Activated CD4-positive, alpha-beta memory T cell treated with anti-CD3 and anti-CD28 coated beads for 36 hours (primary cell): ENCODE measurements at regions not wholly inside any gene's neighbourhood (a gene's known extent, or its start where the extent isn't known, plus 50 kb on each side); places are given as distances from the start of the nearest gene placed in this dataset.

Experiments
- CTCF ChIA-PET: fragments of 350-600 bp; sonication (Branson Sonifier 250); formaldehyde crosslinking; loops from one replicate; lab custom pipeline; 2021; ENCODE audit warnings: antibody characterized with exemption, inconsistent platforms; lab: Charles Lee
- POLR2A ChIA-PET: fragments of 350-600 bp; sonication (Branson Sonifier 250); formaldehyde crosslinking; loops from one replicate; lab custom pipeline; 2021; ENCODE audit warnings: antibody characterized with exemption; lab: Charles Lee
- DNase-seq: peaks from one replicate; pipeline ENCODE4 v3.0.0-alpha.2; 2020
- H3K27ac Mint-ChIP-seq: one replicate; pipeline ENCODE4 v1.8.0; 2021; ENCODE audit warnings: mixed read lengths
- H3K27me3 Mint-ChIP-seq: one replicate; pipeline ENCODE4 v1.8.0; 2021; ENCODE audit warnings: mixed read lengths
- H3K36me3 Mint-ChIP-seq: one replicate; pipeline ENCODE4 v1.8.0; 2021; ENCODE audit warnings: mixed read lengths
- H3K4me1 Mint-ChIP-seq: one replicate; pipeline ENCODE4 v1.8.0; 2021; ENCODE audit warnings: low read depth, mixed read lengths
- H3K4me3 Mint-ChIP-seq: one replicate; pipeline ENCODE4 v1.8.0; 2021; ENCODE audit warnings: mild to moderate bottlenecking, mixed read lengths
- H3K9me3 Mint-ChIP-seq: one replicate; pipeline ENCODE4 v1.8.0; 2021; ENCODE audit warnings: mixed read lengths
- intact Hi-C: fragments of 100-400 bp; cut with micrococcal nuclease; formaldehyde crosslinking; loops from one replicate; pipeline ENCODE4 v1.15.1; 2023

- ChIA-PET CTCF (no interaction called here), POLR2A (no interaction called here)
- no peak for DNase-seq
- H3K4me1 Mint-ChIP-seq: no peaks in the 10 kb centered on the region
- H3K4me3 Mint-ChIP-seq: no peak overlapping the region
- H3K9me3 Mint-ChIP-seq: peaks cover 3% of the 10 kb centered on the region
- peaks cover 14% of the 10 kb centered on the region for H3K27me3 Mint-ChIP-seq
- H3K27ac Mint-ChIP-seq: no peak overlapping the region
- no peaks in the 10 kb centered on the region for H3K36me3 Mint-ChIP-seq
- intact Hi-C loops: no loop called here
Measured at GRCh38 chr1:4424766-4425165, 229.6 kb upstream of the AJAP1 start.

- Mint-ChIP-seq H3K27ac (no peak overlapping the region), H3K4me1 (no peaks in the 10 kb centered on the region), H3K9me3 (no peaks in the 10 kb centered on the region), H3K4me3 (no peak overlapping the region), H3K27me3 (peaks cover 11% of the 10 kb centered on the region), H3K36me3 (no peaks in the 10 kb centered on the region)
- intact Hi-C loops: no loop called here
- POLR2A ChIA-PET: no interaction called here
- peak; percentile 17 for DNase-seq
- CTCF ChIA-PET: no interaction called here
Measured at GRCh38 chr1:4425892-4426291, 228.5 kb upstream of the AJAP1 start.

- intact Hi-C loops: no loop called here
- Mint-ChIP-seq H3K9me3 (no peaks in the 10 kb centered on the region), H3K27ac (no peak overlapping the region), H3K4me3 (no peak overlapping the region), H3K4me1 (no peaks in the 10 kb centered on the region), H3K36me3 (no peaks in the 10 kb centered on the region), H3K27me3 (no peaks in the 10 kb centered on the region)
- ChIA-PET POLR2A (no interaction called here), CTCF (no interaction called here)
- no peak for DNase-seq
Measured at GRCh38 chr1:4428711-4429110, 225.7 kb upstream of the AJAP1 start.

GRCh38 chr1:4430406-4431365 lies 223.7 kb upstream of the AJAP1 start:
- no peaks in the 10 kb centered on the region for H3K9me3 Mint-ChIP-seq
- H3K27ac Mint-ChIP-seq: no peak overlapping the region
- no peaks in the 10 kb centered on the region for H3K36me3 Mint-ChIP-seq
- no peak overlapping the region for H3K4me3 Mint-ChIP-seq
- ChIA-PET POLR2A (no interaction called here), CTCF (no interaction called here)
- intact Hi-C loops: no loop called here
- no peaks in the 10 kb centered on the region for H3K4me1 Mint-ChIP-seq
- DNase-seq: no peak
- peaks cover 6% of the 10 kb centered on the region for H3K27me3 Mint-ChIP-seq

GRCh38 chr1:4431491-4431890 lies 222.9 kb upstream of the AJAP1 start:
- intact Hi-C loops: no loop called here
- Mint-ChIP-seq H3K4me3 (no peak overlapping the region), H3K27me3 (peaks cover 6% of the 10 kb centered on the region), H3K36me3 (no peaks in the 10 kb centered on the region), H3K4me1 (no peaks in the 10 kb centered on the region), H3K9me3 (no peaks in the 10 kb centered on the region), H3K27ac (no peak overlapping the region)
- ChIA-PET POLR2A (no interaction called here), CTCF (no interaction called here)
- DNase-seq: no peak

GRCh38 chr1:4433075-4433474 lies 221.3 kb upstream of the AJAP1 start:
- no peak for DNase-seq
- Mint-ChIP-seq H3K36me3 (no peaks in the 10 kb centered on the region), H3K4me1 (no peaks in the 10 kb centered on the region), H3K27me3 (peaks cover 6% of the 10 kb centered on the region), H3K9me3 (no peaks in the 10 kb centered on the region), H3K27ac (no peak overlapping the region), H3K4me3 (no peak overlapping the region)
- ChIA-PET CTCF (no interaction called here), POLR2A (no interaction called here)
- intact Hi-C loops: no loop called here

- Mint-ChIP-seq H3K9me3 (no peaks in the 10 kb centered on the region), H3K4me1 (no peaks in the 10 kb centered on the region), H3K27ac (no peak overlapping the region), H3K36me3 (no peaks in the 10 kb centered on the region), H3K4me3 (no peak overlapping the region), H3K27me3 (peaks cover 32% of the 10 kb centered on the region)
- intact Hi-C loops: no loop called here
- ChIA-PET CTCF (no interaction called here), POLR2A (no interaction called here)
- no peak for DNase-seq
Measured at GRCh38 chr1:4444086-4444485, 210.3 kb upstream of the AJAP1 start.

- no peak overlapping the region for H3K27ac Mint-ChIP-seq
- ChIA-PET POLR2A (no interaction called here), CTCF (no interaction called here)
- no peaks in the 10 kb centered on the region for H3K9me3 Mint-ChIP-seq
- no peak for DNase-seq
- no peaks in the 10 kb centered on the region for H3K36me3 Mint-ChIP-seq
- H3K4me3 Mint-ChIP-seq: no peak overlapping the region
- H3K27me3 Mint-ChIP-seq: peaks cover 34% of the 10 kb centered on the region
- no peaks in the 10 kb centered on the region for H3K4me1 Mint-ChIP-seq
- intact Hi-C loops: no loop called here
Measured at GRCh38 chr1:4447778-4448420, 206.5 kb upstream of the AJAP1 start.

- Mint-ChIP-seq H3K4me1 (no peaks in the 10 kb centered on the region), H3K9me3 (no peaks in the 10 kb centered on the region), H3K27me3 (peaks cover 24% of the 10 kb centered on the region), H3K36me3 (no peaks in the 10 kb centered on the region), H3K4me3 (no peak overlapping the region), H3K27ac (no peak overlapping the region)
- POLR2A ChIA-PET: no interaction called here
- CTCF ChIA-PET: no interaction called here
- intact Hi-C loops: no loop called here
- DNase-seq: no peak
Measured at GRCh38 chr1:4449972-4450371, 204.4 kb upstream of the AJAP1 start.

GRCh38 chr1:4452701-4453100 lies 201.7 kb upstream of the AJAP1 start:
- Mint-ChIP-seq H3K4me3 (no peak overlapping the region), H3K36me3 (no peaks in the 10 kb centered on the region), H3K4me1 (no peaks in the 10 kb centered on the region), H3K9me3 (peaks cover 4% of the 10 kb centered on the region), H3K27me3 (peaks cover 10% of the 10 kb centered on the region), H3K27ac (no peak overlapping the region)
- intact Hi-C loops: no loop called here
- ChIA-PET CTCF (no interaction called here), POLR2A (no interaction called here)
- no peak for DNase-seq

GRCh38 chr1:4460052-4460451 lies 194.4 kb upstream of the AJAP1 start:
- H3K4me1 Mint-ChIP-seq: no peaks in the 10 kb centered on the region
- H3K9me3 Mint-ChIP-seq: peaks cover 4% of the 10 kb centered on the region
- ChIA-PET CTCF (no interaction called here), POLR2A (no interaction called here)
- no peaks in the 10 kb centered on the region for H3K36me3 Mint-ChIP-seq
- H3K4me3 Mint-ChIP-seq: no peak overlapping the region
- no peaks in the 10 kb centered on the region for H3K27me3 Mint-ChIP-seq
- intact Hi-C loops: no loop called here
- no peak for DNase-seq
- H3K27ac Mint-ChIP-seq: no peak overlapping the region

- Mint-ChIP-seq H3K9me3 (peaks cover 4% of the 10 kb centered on the region), H3K36me3 (no peaks in the 10 kb centered on the region), H3K4me3 (no peak overlapping the region), H3K27me3 (no peaks in the 10 kb centered on the region), H3K4me1 (no peaks in the 10 kb centered on the region), H3K27ac (no peak overlapping the region)
- DNase-seq: no peak
- CTCF ChIA-PET: no interaction called here
- intact Hi-C loops: no loop called here
- POLR2A ChIA-PET: no interaction called here
Measured at GRCh38 chr1:4460651-4461050, 193.8 kb upstream of the AJAP1 start.
